ENCODE measurements at regions not wholly inside any gene's neighbourhood (a gene's known extent, or its start where the extent isn't known, plus 50 kb on each side); places are given as distances from the start of the nearest gene placed in this dataset.

- DNase-seq, result no peak
These were observed 1210.4 kb downstream of the ADGRL3 start for GRCh38 chr4:62410371-62411003.

- no peak for DNase-seq
These were observed 1208.3 kb downstream of the ADGRL3 start for GRCh38 chr4:62408454-62408853.

GRCh38 chr4:62407534-62407933 lies 1207.4 kb downstream of the ADGRL3 start:
- no peak for DNase-seq

- DNase-seq, result no peak
These were observed 1202.1 kb downstream of the ADGRL3 start for GRCh38 chr4:62402088-62402806.

GRCh38 chr4:62399242-62399641 lies 1199.1 kb downstream of the ADGRL3 start:
- DNase-seq, result no peak

GRCh38 chr4:62398318-62398717 lies 1198.2 kb downstream of the ADGRL3 start:
- no peak for DNase-seq

- DNase-seq, result no peak
These were observed 1194.6 kb downstream of the ADGRL3 start for GRCh38 chr4:62394766-62395165.

- DNase-seq, result no peak
These were observed 1187.7 kb downstream of the ADGRL3 start for GRCh38 chr4:62387808-62388207.

GRCh38 chr4:62377700-62378099 lies 1177.6 kb downstream of the ADGRL3 start:
- DNase-seq, result no peak

GRCh38 chr4:62377245-62377644 lies 1177.1 kb downstream of the ADGRL3 start:
- no peak for DNase-seq

- DNase-seq, result no peak
These were observed 1166.8 kb downstream of the ADGRL3 start for GRCh38 chr4:62366939-62367338.

- DNase-seq, result peak; percentile 16
These were observed 1160.0 kb downstream of the ADGRL3 start for GRCh38 chr4:62360156-62360545.

GRCh38 chr4:62359441-62360155 lies 1159.5 kb downstream of the ADGRL3 start:
- peak; percentile 66 for DNase-seq

GRCh38 chr4:62344915-62345314 lies 1144.8 kb downstream of the ADGRL3 start:
- DNase-seq, result no peak

- DNase-seq, result no peak
These were observed 1144.3 kb downstream of the ADGRL3 start for GRCh38 chr4:62344474-62344873.

GRCh38 chr4:62342346-62342745 lies 1142.2 kb downstream of the ADGRL3 start:
- no peak for DNase-seq

GRCh38 chr4:62328526-62328925 lies 1128.4 kb downstream of the ADGRL3 start:
- DNase-seq, result no peak

- DNase-seq, result no peak
These were observed 1127.6 kb downstream of the ADGRL3 start for GRCh38 chr4:62327612-62328297.

GRCh38 chr4:62324215-62324614 lies 1124.1 kb downstream of the ADGRL3 start:
- DNase-seq, result peak; percentile 66

GRCh38 chr4:62320612-62321011 lies 1120.5 kb downstream of the ADGRL3 start:
- no peak for DNase-seq

- no peak for DNase-seq
These were observed 1102.6 kb downstream of the ADGRL3 start for GRCh38 chr4:62302710-62303109.

GRCh38 chr4:62301500-62301899 lies 1101.4 kb downstream of the ADGRL3 start:
- DNase-seq, result no peak

- DNase-seq, result no peak
These were observed 1093.4 kb downstream of the ADGRL3 start for GRCh38 chr4:62293551-62293950.
